ENCODE measurements at regions not wholly inside any gene's neighbourhood (a gene's known extent, or its start where the extent isn't known, plus 50 kb on each side); places are given as distances from the start of the nearest gene placed in this dataset.

GRCh38 chr5:158014372-158014771 is 155.4 kb upstream of the CLINT1 start:
- BruUV-seq (replicated peaks) = no TSS peak
- no peak for TF ChIP-seq CTCF (conservative IDR thresholded peaks at IDR 0.05)
- no peak for TF ChIP-seq EZH2 (IDR thresholded peaks at IDR 0.05; ENCODE audit: low read depth)
- Histone ChIP-seq H3K79me2 (ENCODE audit: low read depth) (no peaks in the 10 kb centered on the region), H3F3A (ENCODE audit: insufficient read depth, low read depth) (no peaks in the 10 kb centered on the region), H3K4me2 (no peak overlapping the region), H3K4me1 (replicated peaks; ENCODE audit: insufficient read depth) (no peaks in the 10 kb centered on the region), H4K20me1 (ENCODE audit: insufficient read depth) (no peaks in the 10 kb centered on the region), H3K4me3 (no peak overlapping the region), H3K9me3 (ENCODE audit: insufficient read depth, low read depth) (no peaks in the 10 kb centered on the region), H3K27ac (no peak overlapping the region), H3K9me2 (ENCODE audit: insufficient read depth) (no peaks in the 10 kb centered on the region), H3K27me3 (ENCODE audit: insufficient read depth, low read depth) (peaks cover 9% of the 10 kb centered on the region), H2AFZ (no peak overlapping the region), H3K36me3 (ENCODE audit: low read depth) (no peaks in the 10 kb centered on the region)
- POLR2A ChIA-PET (ENCODE audit: unreplicated experiment) = no interaction called here
- intact Hi-C loops (cut with micrococcal nuclease; ENCODE audit: unreplicated experiment) = no loop called here
- CTCF ChIA-PET = no interaction called here
- no peak for DNase-seq

- no peaks in the 10 kb centered on the region for H3K36me3 ChIP-seq (ENCODE audit: low read depth)
- H3K4me1 ChIP-seq (replicated peaks; ENCODE audit: insufficient read depth) = no peaks in the 10 kb centered on the region
- ChIA-PET POLR2A (ENCODE audit: unreplicated experiment) (interaction anchor here (0.6 kb wide), 1 partner anchor 877 kb away, joined by 3 read pairs; no protein-coding TSS in a partner anchor), CTCF (no interaction called here)
- no peak overlapping the region for H3K4me3 ChIP-seq
- DNase-seq = peak in 1 of 2 experiments; percentile 42
- no peak overlapping the region for H3K27ac ChIP-seq
- BruUV-seq (replicated peaks) = no TSS peak
- intact Hi-C loops (cut with micrococcal nuclease; ENCODE audit: unreplicated experiment) = no loop called here
- H2AFZ ChIP-seq = no peak overlapping the region
- no peaks in the 10 kb centered on the region for H3F3A ChIP-seq (ENCODE audit: insufficient read depth, low read depth)
- no peak overlapping the region for H3K4me2 ChIP-seq
- TF ChIP-seq EZH2 (IDR thresholded peaks at IDR 0.05; ENCODE audit: low read depth) (no peak), CTCF (conservative IDR thresholded peaks at IDR 0.05) (peak; percentile 32; the same call in 1 of the 2 replicates)
- no peaks in the 10 kb centered on the region for H3K79me2 ChIP-seq (ENCODE audit: low read depth)
- no peaks in the 10 kb centered on the region for H3K9me2 ChIP-seq (ENCODE audit: insufficient read depth)
- H3K9me3 ChIP-seq (ENCODE audit: insufficient read depth, low read depth) = no peaks in the 10 kb centered on the region
- H4K20me1 ChIP-seq (ENCODE audit: insufficient read depth) = no peaks in the 10 kb centered on the region
- peaks cover 9% of the 10 kb centered on the region for H3K27me3 ChIP-seq (ENCODE audit: insufficient read depth, low read depth)
These were observed 155.0 kb upstream of the CLINT1 start for GRCh38 chr5:158013939-158014338.

- Histone ChIP-seq H3K9me3 (ENCODE audit: insufficient read depth, low read depth) (no peaks in the 10 kb centered on the region), H3F3A (ENCODE audit: insufficient read depth, low read depth) (no peaks in the 10 kb centered on the region), H3K4me2 (no peak overlapping the region), H3K4me3 (no peak overlapping the region), H3K27ac (no peak overlapping the region), H3K9me2 (ENCODE audit: insufficient read depth) (no peaks in the 10 kb centered on the region), H3K4me1 (replicated peaks; ENCODE audit: insufficient read depth) (no peaks in the 10 kb centered on the region), H3K36me3 (ENCODE audit: low read depth) (no peaks in the 10 kb centered on the region), H3K27me3 (ENCODE audit: insufficient read depth, low read depth) (peaks cover 12% of the 10 kb centered on the region), H4K20me1 (ENCODE audit: insufficient read depth) (no peaks in the 10 kb centered on the region), H3K79me2 (ENCODE audit: low read depth) (no peaks in the 10 kb centered on the region), H2AFZ (no peak overlapping the region)
- ChIA-PET CTCF (no interaction called here), POLR2A (ENCODE audit: unreplicated experiment) (no interaction called here)
- no peak for DNase-seq
- intact Hi-C loops (cut with micrococcal nuclease; ENCODE audit: unreplicated experiment) = no loop called here
- no TSS peak for BruUV-seq (replicated peaks)
- TF ChIP-seq CTCF (conservative IDR thresholded peaks at IDR 0.05) (no peak), EZH2 (IDR thresholded peaks at IDR 0.05; ENCODE audit: low read depth) (no peak)
These were observed 154.4 kb upstream of the CLINT1 start for GRCh38 chr5:158013303-158013702.
